HEK293 (cell line): ENCODE measurements at regions not wholly inside any gene's neighbourhood (a gene's known extent, or its start where the extent isn't known, plus 50 kb on each side); places are given as distances from the start of the nearest gene placed in this dataset.

Experiments used
- CTCF ChIA-PET: fragments of 350-600 bp; formaldehyde crosslinking; extraction: SDS; loops from one replicate; lab custom pipeline; 2021; ENCODE audit warnings: antibody characterized with exemption; lab: Yijun Ruan, JAX
- POLR2A ChIA-PET: fragments of 300-600 bp; formaldehyde crosslinking; extraction: SDS; loops from one replicate; lab custom pipeline; 2020; ENCODE audit warnings: antibody characterized with exemption, inconsistent platforms; lab: Yijun Ruan, JAX
- H3K27ac ChIP-seq: fragments of 200-500 bp; sonication (Bioruptor generic); 2 replicates; pipeline ENCODE4 v1.5.1; 2014; ENCODE audit warnings: low read depth, low read length, control low read depth, inconsistent platforms; ENCODE audit errors: extremely low read depth
- H3K36me3 ChIP-seq, 2 experiments: fragments of 200-500 bp in 1 of 2; sonication (Bioruptor generic) in 1 of 2; 1 replicate in 1 of 2; 2 replicates in 1 of 2; pipeline ENCODE4 v1.5.1; 2014 to 2017; ENCODE audit warnings: inconsistent platforms in 2 of 2, low read length in 2 of 2; ENCODE audit not compliant: control insufficient read depth in 2 of 2, insufficient read depth in 1 of 2
- H3K4me1 ChIP-seq: fragments of 200-500 bp; sonication (Bioruptor generic); 2 replicates; pipeline ENCODE4 v1.5.1; 2014; ENCODE audit warnings: mild to moderate bottlenecking, low read length, inconsistent platforms; ENCODE audit not compliant: control insufficient read depth, insufficient read depth
- H3K4me3 ChIP-seq: 2 replicates; pipeline ENCODE4 v1.5.1; 2011; ENCODE audit warnings: low read depth, mild to moderate bottlenecking, control low read depth, low read length, moderate library complexity
- H3K9me3 ChIP-seq: fragments of 200-500 bp; sonication (Bioruptor generic); 2 replicates; pipeline ENCODE4 v1.5.1; 2014; ENCODE audit warnings: low read depth, low read length, inconsistent platforms; ENCODE audit not compliant: control insufficient read depth, insufficient read depth
- GLI4 ChIP-seq: fragments of 450-650 bp; formaldehyde crosslinking; IDR thresholded peaks from 2 replicates; pipeline ENCODE4 v1.5.1; 2016; ENCODE audit warnings: missing biosample characterization, missing genetic modification characterization
- KLF1 ChIP-seq: fragments of 450-650 bp; formaldehyde crosslinking; IDR thresholded peaks from 2 replicates; pipeline ENCODE4 v1.5.1; 2016; ENCODE audit warnings: missing biosample characterization, missing genetic modification characterization
- PRDM10 ChIP-seq: fragments of 450-650 bp; formaldehyde crosslinking; IDR thresholded peaks from 2 replicates; pipeline ENCODE4 v1.5.1; 2016; ENCODE audit warnings: missing biosample characterization, missing genetic modification characterization
- SETDB1 ChIP-seq: IDR thresholded peaks from one replicate; pipeline ENCODE4 v1.6.1; 2017; ENCODE audit warnings: mild to moderate bottlenecking, low read length, moderate library complexity, mixed read lengths; ENCODE audit not compliant: insufficient read length
- ZBTB1 ChIP-seq: fragments of 450-650 bp; formaldehyde crosslinking; IDR thresholded peaks from 2 replicates; pipeline ENCODE4 v1.5.1; 2016; ENCODE audit warnings: missing biosample characterization, missing genetic modification characterization
- ZNF18 ChIP-seq: fragments of 450-650 bp; formaldehyde crosslinking; IDR thresholded peaks from 2 replicates; pipeline ENCODE4 v1.5.1; 2016; ENCODE audit warnings: missing biosample characterization, missing genetic modification characterization
- ZNF23 ChIP-seq: fragments of 450-650 bp; formaldehyde crosslinking; IDR thresholded peaks from 2 replicates; pipeline ENCODE4 v1.5.1; 2016; ENCODE audit warnings: missing biosample characterization, missing genetic modification characterization, borderline replicate concordance
- ZNF488 ChIP-seq: fragments of 450-650 bp; formaldehyde crosslinking; IDR thresholded peaks from 2 replicates; pipeline ENCODE4 v1.5.1; 2016; ENCODE audit warnings: missing biosample characterization, missing genetic modification characterization
- ZNF501 ChIP-seq: fragments of 450-650 bp; formaldehyde crosslinking; IDR thresholded peaks from 2 replicates; pipeline ENCODE4 v1.5.1; 2016; ENCODE audit warnings: missing biosample characterization, missing genetic modification characterization
- ZNF621 ChIP-seq: fragments of 450-650 bp; formaldehyde crosslinking; IDR thresholded peaks from 2 replicates; pipeline ENCODE4 v1.5.1; 2017; ENCODE audit warnings: missing biosample characterization, missing genetic modification characterization
- ZNF654 ChIP-seq: fragments of 450-650 bp; formaldehyde crosslinking; IDR thresholded peaks from 2 replicates; pipeline ENCODE4 v1.5.1; 2016; ENCODE audit warnings: low read depth, missing biosample characterization, missing genetic modification characterization
- ZNF677 ChIP-seq: fragments of 450-650 bp; IDR thresholded peaks from 2 replicates; pipeline ENCODE4 v1.5.0; 2018; ENCODE audit warnings: missing biosample characterization, mild to moderate bottlenecking, missing genetic modification characterization, moderate library complexity
- ZSCAN16 ChIP-seq: fragments of 450-650 bp; formaldehyde crosslinking; IDR thresholded peaks from 2 replicates; pipeline ENCODE4 v1.5.1; 2016; ENCODE audit warnings: missing biosample characterization, missing genetic modification characterization
- ZSCAN23 ChIP-seq: fragments of 450-650 bp; formaldehyde crosslinking; IDR thresholded peaks from 2 replicates; pipeline ENCODE4 v1.5.1; 2016; ENCODE audit warnings: missing biosample characterization, missing genetic modification characterization
- TF ChIP-seq, protein P1 (sequence below): fragments of 450-650 bp; formaldehyde crosslinking; IDR thresholded peaks from 2 replicates; pipeline ENCODE4 v1.5.1; 2017; ENCODE audit warnings: missing biosample characterization, missing genetic modification characterization

- TF ChIP-seq PRDM10 (tag by site-specific recombination) (no peak), ZBTB1 (tag by site-specific recombination) (no peak), ZSCAN16 (tag by site-specific recombination) (no peak), ZNF677 (tag by site-specific recombination) (no peak)
- TF ChIP-seq, all 188 proteins: peak for 0
Observed at GRCh38 chr18:65039578-65039977, 711.2 kb upstream of the CDH7 start (continued).

DNA sequence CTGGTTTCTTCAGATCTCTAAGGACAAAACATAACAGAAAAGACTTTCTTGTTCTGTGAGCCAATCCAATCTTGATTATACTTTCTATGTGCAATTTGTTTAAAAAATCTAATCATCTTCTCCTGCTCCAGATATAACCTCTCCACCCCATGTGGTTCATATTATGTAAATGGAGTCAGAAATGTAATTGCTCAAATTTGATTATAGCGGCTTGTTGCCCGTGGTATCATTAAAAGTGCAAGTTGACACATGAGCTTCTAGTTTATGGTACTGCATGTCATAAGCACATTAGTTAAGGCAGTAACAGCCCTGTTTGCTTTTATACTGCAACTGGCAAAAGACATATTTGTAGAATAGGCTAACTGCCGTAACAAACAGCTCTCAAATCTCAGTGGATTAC is 715.1 kb upstream of the CDH7 start:
- H3K9me3 ChIP-seq: no peaks in the 10 kb centered on the region
- POLR2A ChIA-PET: no interaction called here
- CTCF ChIA-PET: no interaction called here
- no peak overlapping the region for H3K4me3 ChIP-seq
- H3K27ac ChIP-seq: no peak overlapping the region
- no peaks in the 10 kb centered on the region for H3K36me3 ChIP-seq
- no peak for TF ChIP-seq ZNF501 (tag by site-specific recombination)
- no peak for TF ChIP-seq ZNF18 (tag by site-specific recombination)
- no peak for TF ChIP-seq SETDB1
- H3K4me1 ChIP-seq: no peaks in the 10 kb centered on the region

DNA sequence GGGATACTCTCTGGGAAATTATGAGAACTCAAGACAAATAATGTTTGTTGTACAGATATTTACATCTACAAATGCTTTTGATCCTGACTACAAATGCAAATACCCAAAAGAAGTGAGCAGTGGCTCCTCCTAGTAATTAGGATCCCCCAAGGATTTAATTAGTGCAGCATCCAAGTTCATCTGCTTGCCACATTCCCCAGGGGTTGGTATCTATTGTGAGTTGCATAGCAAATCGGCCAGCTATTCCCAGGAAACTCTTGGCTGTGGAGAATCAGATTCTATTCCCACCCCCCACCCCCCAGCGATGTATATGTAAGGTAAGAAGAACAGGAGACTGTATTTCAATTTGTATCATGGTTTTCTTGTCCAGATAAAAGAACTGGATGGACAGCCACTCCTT is 725.1 kb upstream of the CDH7 start:
- H3K27ac ChIP-seq: no peak overlapping the region
- POLR2A ChIA-PET: no interaction called here
- no peaks in the 10 kb centered on the region for H3K9me3 ChIP-seq
- no peaks in the 10 kb centered on the region for H3K36me3 ChIP-seq
- TF ChIP-seq ZNF488 (tag by site-specific recombination) (no peak), KLF1 (tag by site-specific recombination) (no peak), GLI4 (no peak), ZSCAN23 (tag by site-specific recombination) (no peak), ZNF654 (tag by site-specific recombination) (no peak), ZNF23 (tag by site-specific recombination) (no peak), ZNF621 (tag by site-specific recombination) (no peak)
- TF ChIP-seq, protein P1, sequence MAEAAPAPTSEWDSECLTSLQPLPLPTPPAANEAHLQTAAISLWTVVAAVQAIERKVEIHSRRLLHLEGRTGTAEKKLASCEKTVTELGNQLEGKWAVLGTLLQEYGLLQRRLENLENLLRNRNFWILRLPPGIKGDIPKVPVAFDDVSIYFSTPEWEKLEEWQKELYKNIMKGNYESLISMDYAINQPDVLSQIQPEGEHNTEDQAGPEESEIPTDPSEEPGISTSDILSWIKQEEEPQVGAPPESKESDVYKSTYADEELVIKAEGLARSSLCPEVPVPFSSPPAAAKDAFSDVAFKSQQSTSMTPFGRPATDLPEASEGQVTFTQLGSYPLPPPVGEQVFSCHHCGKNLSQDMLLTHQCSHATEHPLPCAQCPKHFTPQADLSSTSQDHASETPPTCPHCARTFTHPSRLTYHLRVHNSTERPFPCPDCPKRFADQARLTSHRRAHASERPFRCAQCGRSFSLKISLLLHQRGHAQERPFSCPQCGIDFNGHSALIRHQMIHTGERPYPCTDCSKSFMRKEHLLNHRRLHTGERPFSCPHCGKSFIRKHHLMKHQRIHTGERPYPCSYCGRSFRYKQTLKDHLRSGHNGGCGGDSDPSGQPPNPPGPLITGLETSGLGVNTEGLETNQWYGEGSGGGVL (tag by site-specific recombination): no peak
- H3K4me3 ChIP-seq: no peak overlapping the region
- H3K4me1 ChIP-seq: no peaks in the 10 kb centered on the region
- CTCF ChIA-PET: no interaction called here
